ENCODE measurements at regions not wholly inside any gene's neighbourhood (a gene's known extent, or its start where the extent isn't known, plus 50 kb on each side); places are given as distances from the start of the nearest gene placed in this dataset.
A peak's percentile ranks its signal among the peaks of the same experiment; 100 is the strongest.
"Not testable (repeated sequence)": the region's sequence is repeated elsewhere in the genome, so short reads cannot be mapped to it uniquely, and the experiment has no call there.

- H3K36me3 ChIP-seq (ENCODE audit: control insufficient read depth, insufficient read depth, low read length) = no peaks in the 10 kb centered on the region
- H3K27ac ChIP-seq (ENCODE audit: low read depth, low read length) = no peak overlapping the region
- no peaks in the 10 kb centered on the region for H3K27me3 ChIP-seq (ENCODE audit: control insufficient read depth, insufficient read depth, low read length)
- no peaks in the 10 kb centered on the region for H3K9me3 ChIP-seq (ENCODE audit: control insufficient read depth, insufficient read depth, low read length)
- no peaks in the 10 kb centered on the region for H3K4me1 ChIP-seq (ENCODE audit: control insufficient read depth, insufficient read depth, low read length)
- H3K4me3 ChIP-seq (ENCODE audit: low read depth, low read length) = no peak overlapping the region
- no peak overlapping the region for H3K9ac ChIP-seq (ENCODE audit: low read depth, low read length)
Measured at GRCh38 chr3:191123231-191123630, 75.8 kb upstream of the OSTN start.

GRCh38 chr3:191120447-191121298 lies 78.4 kb upstream of the OSTN start:
- Histone ChIP-seq H3K27ac (ENCODE audit: low read depth, low read length) (peak overlapping the region; percentile 46), H3K4me3 (ENCODE audit: low read depth, low read length) (no peak overlapping the region), H3K27me3 (ENCODE audit: control insufficient read depth, insufficient read depth, low read length) (no peaks in the 10 kb centered on the region), H3K4me1 (ENCODE audit: control insufficient read depth, insufficient read depth, low read length) (no peaks in the 10 kb centered on the region), H3K9me3 (ENCODE audit: control insufficient read depth, insufficient read depth, low read length) (no peaks in the 10 kb centered on the region), H3K9ac (ENCODE audit: low read depth, low read length) (no peak overlapping the region), H3K36me3 (ENCODE audit: control insufficient read depth, insufficient read depth, low read length) (no peaks in the 10 kb centered on the region)

- Histone ChIP-seq H3K4me1 (ENCODE audit: control insufficient read depth, insufficient read depth, low read length) (no peaks in the 10 kb centered on the region), H3K9ac (ENCODE audit: low read depth, low read length) (no peak overlapping the region), H3K9me3 (ENCODE audit: control insufficient read depth, insufficient read depth, low read length) (no peaks in the 10 kb centered on the region), H3K36me3 (ENCODE audit: control insufficient read depth, insufficient read depth, low read length) (no peaks in the 10 kb centered on the region), H3K27ac (ENCODE audit: low read depth, low read length) (no peak overlapping the region), H3K4me3 (ENCODE audit: low read depth, low read length) (no peak overlapping the region), H3K27me3 (ENCODE audit: control insufficient read depth, insufficient read depth, low read length) (no peaks in the 10 kb centered on the region)
Measured at GRCh38 chr3:191119415-191120295, 79.4 kb upstream of the OSTN start.

GRCh38 chr3:191111722-191112121 lies 87.3 kb upstream of the OSTN start:
- Histone ChIP-seq H3K27ac (ENCODE audit: low read depth, low read length) (no peak overlapping the region), H3K4me1 (ENCODE audit: control insufficient read depth, insufficient read depth, low read length) (no peaks in the 10 kb centered on the region)

GRCh38 chr3:191105418-191105817 lies 93.6 kb upstream of the OSTN start:
- Histone ChIP-seq H3K9ac (ENCODE audit: low read depth, low read length) (no peak overlapping the region), H3K27me3 (ENCODE audit: control insufficient read depth, insufficient read depth, low read length) (no peaks in the 10 kb centered on the region), H3K4me1 (ENCODE audit: control insufficient read depth, insufficient read depth, low read length) (no peaks in the 10 kb centered on the region), H3K27ac (ENCODE audit: low read depth, low read length) (no peak overlapping the region), H3K36me3 (ENCODE audit: control insufficient read depth, insufficient read depth, low read length) (no peaks in the 10 kb centered on the region), H3K4me3 (ENCODE audit: low read depth, low read length) (no peak overlapping the region), H3K9me3 (ENCODE audit: control insufficient read depth, insufficient read depth, low read length) (no peaks in the 10 kb centered on the region)

More at GRCh38 chr3:191111722-191112121, 87.3 kb upstream of the OSTN start:
- Histone ChIP-seq H3K4me3 (ENCODE audit: low read depth, low read length) (no peak overlapping the region), H3K9me3 (ENCODE audit: control insufficient read depth, insufficient read depth, low read length) (no peaks in the 10 kb centered on the region), H3K9ac (ENCODE audit: low read depth, low read length) (no peak overlapping the region), H3K27me3 (ENCODE audit: control insufficient read depth, insufficient read depth, low read length) (no peaks in the 10 kb centered on the region), H3K36me3 (ENCODE audit: control insufficient read depth, insufficient read depth, low read length) (no peaks in the 10 kb centered on the region)

GRCh38 chr3:191100516-191100915 lies 98.5 kb upstream of the OSTN start:
- no peaks in the 10 kb centered on the region for H3K9me3 ChIP-seq (ENCODE audit: control insufficient read depth, insufficient read depth, low read length)
- H3K36me3 ChIP-seq (ENCODE audit: control insufficient read depth, insufficient read depth, low read length) = no peaks in the 10 kb centered on the region
- H3K27ac ChIP-seq (ENCODE audit: low read depth, low read length) = no peak overlapping the region
- no peak overlapping the region for H3K9ac ChIP-seq (ENCODE audit: low read depth, low read length)
- H3K27me3 ChIP-seq (ENCODE audit: control insufficient read depth, insufficient read depth, low read length) = no peaks in the 10 kb centered on the region
- H3K4me1 ChIP-seq (ENCODE audit: control insufficient read depth, insufficient read depth, low read length) = no peaks in the 10 kb centered on the region
- H3K4me3 ChIP-seq (ENCODE audit: low read depth, low read length) = no peak overlapping the region

GRCh38 chr3:191094057-191094845 lies 104.8 kb upstream of the OSTN start:
- no peak overlapping the region for H3K27ac ChIP-seq (ENCODE audit: low read depth, low read length)

GRCh38 chr3:191087391-191087790 lies 111.7 kb upstream of the OSTN start:
- Histone ChIP-seq H3K4me3 (ENCODE audit: low read depth, low read length) (no peak overlapping the region), H3K36me3 (ENCODE audit: control insufficient read depth, insufficient read depth, low read length) (no peaks in the 10 kb centered on the region), H3K27me3 (ENCODE audit: control insufficient read depth, insufficient read depth, low read length) (no peaks in the 10 kb centered on the region), H3K9me3 (ENCODE audit: control insufficient read depth, insufficient read depth, low read length) (no peaks in the 10 kb centered on the region), H3K9ac (ENCODE audit: low read depth, low read length) (no peak overlapping the region), H3K4me1 (ENCODE audit: control insufficient read depth, insufficient read depth, low read length) (no peaks in the 10 kb centered on the region), H3K27ac (ENCODE audit: low read depth, low read length) (no peak overlapping the region)

More at GRCh38 chr3:191094057-191094845, 104.8 kb upstream of the OSTN start:
- H3K36me3 ChIP-seq (ENCODE audit: control insufficient read depth, insufficient read depth, low read length) = no peaks in the 10 kb centered on the region
- H3K4me1 ChIP-seq (ENCODE audit: control insufficient read depth, insufficient read depth, low read length) = no peaks in the 10 kb centered on the region
- H3K4me3 ChIP-seq (ENCODE audit: low read depth, low read length) = no peak overlapping the region
- H3K27me3 ChIP-seq (ENCODE audit: control insufficient read depth, insufficient read depth, low read length) = no peaks in the 10 kb centered on the region
- no peak overlapping the region for H3K9ac ChIP-seq (ENCODE audit: low read depth, low read length)
- H3K9me3 ChIP-seq (ENCODE audit: control insufficient read depth, insufficient read depth, low read length) = no peaks in the 10 kb centered on the region

GRCh38 chr3:191085091-191085490 lies 114.0 kb upstream of the OSTN start:
- Histone ChIP-seq H3K27ac (ENCODE audit: low read depth, low read length) (no peak overlapping the region), H3K4me1 (ENCODE audit: control insufficient read depth, insufficient read depth, low read length) (no peaks in the 10 kb centered on the region), H3K9me3 (ENCODE audit: control insufficient read depth, insufficient read depth, low read length) (no peaks in the 10 kb centered on the region), H3K27me3 (ENCODE audit: control insufficient read depth, insufficient read depth, low read length) (no peaks in the 10 kb centered on the region), H3K9ac (ENCODE audit: low read depth, low read length) (no peak overlapping the region), H3K4me3 (ENCODE audit: low read depth, low read length) (no peak overlapping the region), H3K36me3 (ENCODE audit: control insufficient read depth, insufficient read depth, low read length) (no peaks in the 10 kb centered on the region)

- H3K36me3 ChIP-seq (ENCODE audit: control insufficient read depth, insufficient read depth, low read length); H3K27ac ChIP-seq (ENCODE audit: low read depth, low read length); H3K4me3 ChIP-seq (ENCODE audit: low read depth, low read length); H3K4me1 ChIP-seq (ENCODE audit: control insufficient read depth, insufficient read depth, low read length); H3K27me3 ChIP-seq (ENCODE audit: control insufficient read depth, insufficient read depth, low read length); H3K9ac ChIP-seq (ENCODE audit: low read depth, low read length); H3K9me3 ChIP-seq (ENCODE audit: control insufficient read depth, insufficient read depth, low read length): not testable (repeated sequence)
Measured at GRCh38 chr3:191078913-191079312, 120.1 kb upstream of the OSTN start.
